H1 (cell line): ENCODE measurements at regions not wholly inside any gene's neighbourhood (a gene's known extent, or its start where the extent isn't known, plus 50 kb on each side); places are given as distances from the start of the nearest gene placed in this dataset.

Source experiments
- CTCF ChIA-PET: fragments of 300-600 bp; sonication (Branson Sonifier 250); formaldehyde crosslinking; loops from one replicate; lab custom pipeline; 2021; ENCODE audit not compliant: partially characterized antibody; lab: Charles Lee
- POLR2A ChIA-PET: fragments of 300-600 bp; sonication (Branson Sonifier 250); formaldehyde crosslinking; loops from one replicate; lab custom pipeline; 2021; ENCODE audit warnings: inconsistent platforms; ENCODE audit not compliant: partially characterized antibody; lab: Charles Lee
- DNase-seq, 2 experiments: peaks; one replicate each; pipeline versions ENCODE4 v3.0.0 to v3.0.0-alpha.2; 2010 to 2022; ENCODE audit warnings: low spot score in 2 of 2, low read depth in 1 of 2, mixed read lengths in 1 of 2
- FAIRE-seq: peaks from 2 replicates; lab custom pipeline; 2011; peaks lifted over from hg19 to GRCh38; lab: Jason Lieb, UNC
- H2AFZ ChIP-seq: 2 replicates; pipeline ENCODE4 v1.8.1; 2012; ENCODE audit warnings: low read length, inconsistent platforms
- H2AK5ac ChIP-seq: 2 replicates; pipeline ENCODE4 v1.6.1; 2013; ENCODE audit warnings: low read depth, low read length
- H2BK120ac ChIP-seq: replicated peaks from 2 replicates; pipeline ENCODE3; 2013; ENCODE audit warnings: low read depth, low read length, inconsistent platforms
- H2BK12ac ChIP-seq: 2 replicates; pipeline ENCODE4 v1.6.1; 2013; ENCODE audit warnings: low read depth, low read length
- H2BK15ac ChIP-seq: 2 replicates; pipeline ENCODE4 v1.6.1; 2013; ENCODE audit warnings: low read length
- H2BK20ac ChIP-seq: 2 replicates; pipeline ENCODE4 v1.6.1; 2013; ENCODE audit warnings: low read length
- H2BK5ac ChIP-seq: 2 replicates; pipeline ENCODE4 v1.6.1; 2013; ENCODE audit warnings: low read depth, low read length
- H3K14ac ChIP-seq: 2 replicates; pipeline ENCODE4 v1.6.1; 2013; ENCODE audit warnings: inconsistent platforms; ENCODE audit not compliant: insufficient read length
- H3K18ac ChIP-seq: 2 replicates; pipeline ENCODE4 v1.6.1; 2013; ENCODE audit warnings: low read length; ENCODE audit errors: extremely low read depth
- H3K23ac ChIP-seq: 2 replicates; pipeline ENCODE4 v1.6.1; 2013; ENCODE audit warnings: inconsistent platforms; ENCODE audit not compliant: insufficient read length
- H3K23me2 ChIP-seq: 2 replicates; pipeline ENCODE4 v1.6.1; 2013; ENCODE audit warnings: low read depth, low read length
- H3K27ac ChIP-seq: 2 replicates; pipeline ENCODE4 v1.6.1; 2011; ENCODE audit warnings: low read depth, low read length, inconsistent platforms
- H3K27me3 ChIP-seq, 4 experiments: replicated peaks in 1 of 4; 1 replicate in 1 of 4; 2 replicates in 3 of 4; pipeline versions ENCODE4 v1.6.1 to v1.8.1; 2011 to 2013; ENCODE audit warnings: low read length in 3 of 4, mild to moderate bottlenecking in 3 of 4, inconsistent platforms in 2 of 4, mixed read lengths in 2 of 4, moderate library complexity in 1 of 4; ENCODE audit not compliant: control insufficient read depth in 3 of 4, insufficient read depth in 3 of 4; ENCODE audit errors: extremely low read depth in 1 of 4
- H3K36me3 ChIP-seq, 4 experiments: 2 replicates each; pipeline versions ENCODE4 v1.6.1 to v1.8.1; 2011 to 2013; ENCODE audit warnings: mild to moderate bottlenecking in 4 of 4, low read length in 3 of 4, moderate library complexity in 2 of 4, control low read depth in 1 of 4, inconsistent platforms in 1 of 4; ENCODE audit not compliant: insufficient read depth in 4 of 4, control insufficient read depth in 2 of 4
- H3K4ac ChIP-seq: replicated peaks from 2 replicates; pipeline ENCODE3; 2013; ENCODE audit warnings: low read length, low read depth, mixed read lengths, inconsistent platforms; ENCODE audit not compliant: insufficient read length
- H3K4me1 ChIP-seq, 4 experiments: replicated peaks in 1 of 4; 1 replicate in 1 of 4; 2 replicates in 3 of 4; pipeline versions ENCODE4 v1.6.1 to v1.8.1; 2011 to 2013; ENCODE audit warnings: low read length in 3 of 4, inconsistent platforms in 2 of 4, mixed read lengths in 1 of 4; ENCODE audit not compliant: insufficient read depth in 4 of 4, control insufficient read depth in 3 of 4
- H3K4me2 ChIP-seq, 2 experiments: 2 replicates each; pipeline versions ENCODE4 v1.6.1 to v1.8.1; 2011 to 2013; ENCODE audit warnings: low read depth in 2 of 2, low read length in 2 of 2, control low read depth in 1 of 2, inconsistent platforms in 1 of 2, mild to moderate bottlenecking in 1 of 2; ENCODE audit not compliant: insufficient read depth in 1 of 2
- H3K4me3 ChIP-seq, 4 experiments: fragments of 200-600, 300-600 bp in 1 of 4; sonication (generic), shearing (Covaris generic), sonication (Bioruptor Twin) in 1 of 4; 2 replicates each; pipeline versions ENCODE4 v1.5.1 to v1.8.1; 2011 to 2016; ENCODE audit warnings: low read length in 4 of 4, low read depth in 3 of 4, control low read depth in 2 of 4, inconsistent platforms in 2 of 4, mild to moderate bottlenecking in 2 of 4, mixed read lengths in 1 of 4, moderate library complexity in 1 of 4; ENCODE audit not compliant: insufficient read depth in 2 of 4; ENCODE audit errors: extremely low read depth in 1 of 4
- H3K56ac ChIP-seq: replicated peaks from 2 replicates; pipeline ENCODE3; 2013; ENCODE audit warnings: low read depth, mild to moderate bottlenecking, mixed read lengths, low read length, inconsistent platforms; ENCODE audit not compliant: insufficient read length
- H3K79me1 ChIP-seq: 2 replicates; pipeline ENCODE4 v1.6.1; 2013; ENCODE audit warnings: low read depth, low read length, control low read depth
- H3K79me2 ChIP-seq, 2 experiments: 2 replicates each; pipeline versions ENCODE4 v1.6.1 to v1.8.1; 2012 to 2013; ENCODE audit warnings: low read length in 2 of 2, mild to moderate bottlenecking in 2 of 2, inconsistent platforms in 1 of 2; ENCODE audit not compliant: insufficient read depth in 2 of 2, control insufficient read depth in 1 of 2
- H3K9ac ChIP-seq, 4 experiments: replicated peaks in 1 of 4; 1 replicate in 1 of 4; 2 replicates in 3 of 4; pipeline versions ENCODE4 v1.6.1 to v1.8.1; 2011 to 2013; ENCODE audit warnings: low read depth in 3 of 4, low read length in 3 of 4, control low read depth in 2 of 4, mild to moderate bottlenecking in 2 of 4, moderate library complexity in 2 of 4, inconsistent platforms in 1 of 4; ENCODE audit errors: extremely low read depth in 1 of 4
- H3K9me3 ChIP-seq, 2 experiments: 2 replicates each; pipeline versions ENCODE4 v1.6.1 to v1.8.1; 2012 to 2013; ENCODE audit warnings: mild to moderate bottlenecking in 2 of 2, moderate library complexity in 2 of 2, control low read depth in 1 of 2, inconsistent platforms in 1 of 2, low read depth in 1 of 2, low read length in 1 of 2, mixed read lengths in 1 of 2; ENCODE audit not compliant: insufficient read depth in 2 of 2
- H4K20me1 ChIP-seq, 2 experiments: replicated peaks in 1 of 2; 2 replicates each; pipeline versions ENCODE3 to v1.8.1; 2011 to 2013; ENCODE audit warnings: inconsistent platforms in 2 of 2, low read length in 2 of 2, mild to moderate bottlenecking in 1 of 2; ENCODE audit not compliant: insufficient read depth in 2 of 2, control insufficient read depth in 1 of 2
- H4K5ac ChIP-seq: 2 replicates; pipeline ENCODE4 v1.6.1; 2013; ENCODE audit warnings: low read length, low read depth, mixed read lengths, inconsistent platforms; ENCODE audit not compliant: insufficient read length
- H4K8ac ChIP-seq: 2 replicates; pipeline ENCODE4 v1.8.0; 2013; ENCODE audit warnings: mild to moderate bottlenecking, moderate library complexity, low read length, inconsistent platforms; ENCODE audit not compliant: insufficient read depth; ENCODE audit errors: extremely low read depth
- H4K91ac ChIP-seq: replicated peaks from 2 replicates; pipeline ENCODE3; 2013; ENCODE audit warnings: low read length, mixed read lengths, inconsistent platforms; ENCODE audit not compliant: insufficient read length
- ASH2L ChIP-seq: fragments of 200-600, 300-600 bp; sonication (generic); IDR thresholded peaks from one replicate; pipeline ENCODE4 v1.7.1; 2017; ENCODE audit warnings: low read length
- BRCA1 ChIP-seq: IDR thresholded peaks from 2 replicates; pipeline ENCODE4 v1.6.1; 2012; ENCODE audit warnings: low read depth, low read length, improper control_type of control experiment
- CHD1 ChIP-seq: IDR thresholded peaks from 2 replicates; pipeline ENCODE4 v1.6.1; 2012; ENCODE audit warnings: low read depth, low read length, improper control_type of control experiment
- E2F6 ChIP-seq: IDR thresholded peaks from 2 replicates; pipeline ENCODE4 v1.6.1; 2012; ENCODE audit warnings: inconsistent platforms
- EGR1 ChIP-seq: IDR thresholded peaks from 2 replicates; pipeline ENCODE4 v1.6.1; 2011; ENCODE audit warnings: low read depth, low read length, borderline replicate concordance
- GTF2F1 ChIP-seq: IDR thresholded peaks from 2 replicates; pipeline ENCODE4 v1.6.1; 2012; ENCODE audit warnings: low read depth, low read length, improper control_type of control experiment, borderline replicate concordance
- POU5F1 ChIP-seq: IDR thresholded peaks from 2 replicates; pipeline ENCODE4 v1.6.1; 2011; ENCODE audit warnings: low read depth, mild to moderate bottlenecking, low read length, moderate library complexity
- RFX5 ChIP-seq: IDR thresholded peaks from 2 replicates; pipeline ENCODE4 v1.6.1; 2011; ENCODE audit warnings: low read depth, low read length, improper control_type of control experiment, borderline replicate concordance
- SAP30 ChIP-seq: fragments of 300-600 bp; sonication (generic); IDR thresholded peaks from 2 replicates; pipeline ENCODE4 v1.7.1; 2012; ENCODE audit warnings: low read length, moderate library complexity, mild to moderate bottlenecking, inconsistent platforms; ENCODE audit not compliant: insufficient read depth, insufficient replicate concordance
- SRF ChIP-seq: IDR thresholded peaks from 2 replicates; pipeline ENCODE4 v1.6.1; 2011; ENCODE audit warnings: mild to moderate bottlenecking, low read depth, low read length, moderate library complexity
- TBP ChIP-seq: IDR thresholded peaks from 2 replicates; pipeline ENCODE4 v1.6.1; 2011; ENCODE audit warnings: low read depth, low read length, improper control_type of control experiment
- TCF12 ChIP-seq: IDR thresholded peaks from 2 replicates; pipeline ENCODE4 v1.6.1; 2011; ENCODE audit warnings: low read depth, mild to moderate bottlenecking, low read length
- TEAD4 ChIP-seq: IDR thresholded peaks from 2 replicates; pipeline ENCODE4 v1.6.1; 2012; ENCODE audit warnings: low read depth, low read length, inconsistent platforms, mixed read lengths
- YY1 ChIP-seq: IDR thresholded peaks from 2 replicates; pipeline ENCODE4 v1.6.1; 2011; ENCODE audit warnings: low read depth, mild to moderate bottlenecking, low read length
- WGBS, 2 experiments: shearing (Covaris generic) in 1 of 2; methylation state at CpG; one replicate each; pipeline versions ENCODE4 v1.1.6 to v1.1.7; 2013 to 2015; ENCODE audit warnings: low lambda C conversion rate in 2 of 2, mixed read lengths in 2 of 2, inconsistent platforms in 1 of 2, low coverage in 1 of 2, missing lambda C conversion rate in 1 of 2; ENCODE audit not compliant: insufficient replicate concordance in 2 of 2, insufficient coverage in 1 of 2, insufficient read length in 1 of 2; ENCODE audit errors: extremely low coverage in 1 of 2, missing lambda C conversion rate in 1 of 2; 5-methylcytosine and 5-hydroxymethylcytosine counted together

GRCh38 chr2:8566774-8567468 is 114.9 kb upstream of the ID2 start:
- H3K27ac ChIP-seq = no peak overlapping the region
- no peak for FAIRE-seq
- POLR2A ChIA-PET = interaction anchor here (0.9 to 1.0 kb wide), 2 partner anchors 18 to 20 kb away, joined by 3 read pairs; no protein-coding TSS in a partner anchor
- TF ChIP-seq GTF2F1 (no peak), BRCA1 (no peak), TEAD4 (no peak), TBP (no peak), E2F6 (no peak), POU5F1 (no peak), SRF (no peak), TCF12 (no peak), EGR1 (no peak), YY1 (no peak), RFX5 (no peak), SAP30 (no peak), CHD1 (no peak), ASH2L (no peak)

More at GRCh38 chr2:8566774-8567468, 114.9 kb upstream of the ID2 start:
- Histone ChIP-seq H3K79me2 (no peaks in the 10 kb centered on the region), H2AFZ (no peak overlapping the region), H3K23ac (no peak overlapping the region), H3K18ac (no peak overlapping the region), H3K79me1 (no peaks in the 10 kb centered on the region), H3K14ac (no peak overlapping the region), H2BK120ac (no peak overlapping the region), H4K5ac (no peak overlapping the region), H3K9ac (no peak overlapping the region), H3K23me2 (no peaks in the 10 kb centered on the region), H4K8ac (no peak overlapping the region), H2BK20ac (no peak overlapping the region), H2BK5ac (no peak overlapping the region), H2BK15ac (no peak overlapping the region), H4K20me1 (no peaks in the 10 kb centered on the region), H3K56ac (no peak overlapping the region), H3K36me3 (no peaks in the 10 kb centered on the region), H3K4me2 (no peak overlapping the region), H2BK12ac (no peak overlapping the region), H4K91ac (no peak overlapping the region), H3K4me3 (no peak overlapping the region), H3K4me1 (no peaks in the 10 kb centered on the region), H3K4ac (no peak overlapping the region), H3K27me3 (no peaks in the 10 kb centered on the region), H3K9me3 (peaks cover 1 to 2% of the 10 kb centered on the region in 2 experiments; a peak in 1 of 4 replicates), H2AK5ac (no peak overlapping the region)
- DNase-seq = no peak
- CTCF ChIA-PET = interaction anchor here (1.2 kb wide), 1 partner anchor 17 kb away, joined by 4 read pairs; no protein-coding TSS in a partner anchor
- WGBS, 2 experiments = 96% methylated on average over 15 of the region's 15 CpGs; no CpG with 5 or more reads in 1 of the 2 experiments
